A549 (cell line): ENCODE measurements at regions not wholly inside any gene's neighbourhood (a gene's known extent, or its start where the extent isn't known, plus 50 kb on each side); places are given as distances from the start of the nearest gene placed in this dataset.
"Not testable (repeated sequence)": the region's sequence is repeated elsewhere in the genome, so short reads cannot be mapped to it uniquely, and the experiment has no call there.

Source experiments
- ATAC-seq, 2 experiments: fragments of 200-7000 bp in 1 of 2; fragments of >200 bp in 1 of 2; cut with Nextera tagmentation in 1 of 2; cut with Tn5 transposase in 1 of 2; 3 replicates each; pipeline versions ENCODE4 v1.8.0 to v1.9.1; 2018 to 2020; ENCODE audit warnings: mild to moderate bottlenecking in 1 of 2, moderate library complexity in 1 of 2
- CTCF ChIA-PET: fragments of 300-600 bp; sonication (Branson Sonifier 250); formaldehyde crosslinking; extraction: SDS; loops from one replicate; lab custom pipeline; 2021; ENCODE audit warnings: antibody characterized with exemption, inconsistent platforms; lab: Yijun Ruan, JAX
- POLR2A ChIA-PET: fragments of 350-600 bp; formaldehyde crosslinking; extraction: SDS; loops from one replicate; lab custom pipeline; 2021; ENCODE audit warnings: antibody characterized with exemption, inconsistent platforms; lab: Yijun Ruan, JAX
- DNase-seq, 2 experiments: peaks; one replicate each; pipeline versions ENCODE4 v3.0.0 to v3.0.0-alpha.2; 2011 to 2016; ENCODE audit warnings: low read depth in 1 of 2, low spot score in 1 of 2
- FAIRE-seq: peaks from 2 replicates; lab custom pipeline; 2011; peaks lifted over from hg19 to GRCh38; lab: Jason Lieb, UNC
- H3K27ac ChIP-seq, 2 experiments: fragments of >200 bp; sonication (Bioruptor Twin); formaldehyde crosslinking; 3 replicates each; pipeline ENCODE4 v1.5.1; 2016 to 2017
- H3K4me1 ChIP-seq: fragments of >200 bp; sonication (Bioruptor Twin); formaldehyde crosslinking; 3 replicates; pipeline ENCODE4 v1.6.1; 2016
- H3K4me2 ChIP-seq: fragments of >200 bp; sonication (Bioruptor Twin); formaldehyde crosslinking; 3 replicates; pipeline ENCODE4 v1.6.1; 2016
- H3K4me3 ChIP-seq: fragments of >200 bp; sonication (Bioruptor Twin); formaldehyde crosslinking; 3 replicates; pipeline ENCODE4 v1.5.1; 2016
- H3K9me3 ChIP-seq: fragments of >200 bp; sonication (Bioruptor Twin); formaldehyde crosslinking; 3 replicates; pipeline ENCODE4 v1.6.1; 2016
- ATOH8 ChIP-seq: fragments of 250-450 bp; sonication (Bioruptor Pico); IDR thresholded peaks from 2 replicates; pipeline ENCODE4 v1.5.0; 2020; ENCODE audit warnings: low read depth, mild to moderate bottlenecking, moderate library complexity
- CHD4 ChIP-seq: fragments of 200-600 bp; sonication (generic); IDR thresholded peaks from 2 replicates; pipeline ENCODE4 v1.6.1; 2016; ENCODE audit warnings: antibody characterized with exemption, mild to moderate bottlenecking, borderline replicate concordance
- EHF ChIP-seq: fragments of 250-450 bp; sonication (Bioruptor Pico); IDR thresholded peaks from 2 replicates; pipeline ENCODE4 v1.5.0; 2020; ENCODE audit warnings: mild to moderate bottlenecking
- EHMT2 ChIP-seq: fragments of 200-600 bp; sonication (generic); IDR thresholded peaks from 2 replicates; pipeline ENCODE4 v1.6.1; 2016; ENCODE audit warnings: antibody characterized with exemption, low read depth, mild to moderate bottlenecking, moderate library complexity
- EP300 ChIP-seq, 2 experiments: fragments of >200 bp; sonication (Bioruptor Twin); formaldehyde crosslinking; IDR thresholded peaks; 2 replicates in 1 of 2; 3 replicates in 1 of 2; pipeline ENCODE4 v1.6.1; 2016 to 2017
- FOSL2 ChIP-seq, 2 experiments: fragments of 450-650 bp in 1 of 2; fragments of >200 bp in 1 of 2; sonication (Bioruptor Twin) in 1 of 2; formaldehyde crosslinking; IDR thresholded peaks; 2 replicates each; pipeline versions ENCODE4 v1.5.0 to v1.6.1; 2016 to 2020; ENCODE audit warnings: mild to moderate bottlenecking in 1 of 2, moderate library complexity in 1 of 2
- FOXS1 ChIP-seq: fragments of 250-450 bp; sonication (Bioruptor Pico); IDR thresholded peaks from 2 replicates; pipeline ENCODE4 v1.5.0; 2020; ENCODE audit warnings: mild to moderate bottlenecking, moderate library complexity
- GATA3 ChIP-seq: IDR thresholded peaks from 2 replicates; pipeline ENCODE4 v1.6.1; 2012; ENCODE audit warnings: borderline replicate concordance
- HDAC2 ChIP-seq: fragments of 200-600 bp; sonication (generic); IDR thresholded peaks from 2 replicates; pipeline ENCODE4 v1.6.1; 2016
- HEYL ChIP-seq: fragments of 250-450 bp; sonication (Bioruptor Pico); IDR thresholded peaks from 2 replicates; pipeline ENCODE4 v1.8.0; 2021; ENCODE audit warnings: mild to moderate bottlenecking, moderate library complexity
- HOXA7 ChIP-seq: fragments of 250-450 bp; sonication (Bioruptor Pico); IDR thresholded peaks from 2 replicates; pipeline ENCODE4 v1.5.0; 2020; ENCODE audit warnings: mild to moderate bottlenecking, moderate library complexity
- HOXB13 ChIP-seq: fragments of 250-450 bp; sonication (Bioruptor Pico); IDR thresholded peaks from 2 replicates; pipeline ENCODE4 v1.5.0; 2020; ENCODE audit warnings: low read depth, mild to moderate bottlenecking, moderate library complexity
- HOXB5 ChIP-seq: fragments of 250-450 bp; sonication (Bioruptor Pico); IDR thresholded peaks from 2 replicates; pipeline ENCODE4 v1.5.0; 2020; ENCODE audit warnings: mild to moderate bottlenecking, moderate library complexity
- JUN ChIP-seq, 2 experiments: fragments of >200 bp; sonication (Bioruptor Twin); formaldehyde crosslinking; IDR thresholded peaks; 2 replicates in 1 of 2; 3 replicates in 1 of 2; pipeline ENCODE4 v1.6.1; 2016 to 2017
- KDM1A ChIP-seq: fragments of 200-600 bp; sonication (generic); IDR thresholded peaks from 2 replicates; pipeline ENCODE4 v1.6.1; 2016; ENCODE audit warnings: low read depth, mild to moderate bottlenecking
- MAZ ChIP-seq: fragments of 150-350 bp; IDR thresholded peaks from 2 replicates; pipeline ENCODE4 v1.6.1; 2014; ENCODE audit warnings: antibody characterized with exemption, low read depth, low read length, borderline replicate concordance
- MYC ChIP-seq: IDR thresholded peaks from 2 replicates; pipeline ENCODE4 v1.6.1; 2012; ENCODE audit warnings: mild to moderate bottlenecking, inconsistent platforms, low read length, improper control_type of control experiment, borderline replicate concordance
- NFE2L2 ChIP-seq: fragments of 150-350 bp; conservative IDR thresholded peaks from 2 replicates; pipeline ENCODE4 v1.6.1; 2014; ENCODE audit warnings: low read length
- POLR2A ChIP-seq: IDR thresholded peaks from 2 replicates; pipeline ENCODE4 v1.6.1; 2012; ENCODE audit warnings: mild to moderate bottlenecking, low read length
- RCOR1 ChIP-seq: fragments of 150-350 bp; IDR thresholded peaks from 2 replicates; pipeline ENCODE4 v1.6.1; 2014; ENCODE audit warnings: antibody characterized with exemption, low read length, low read depth
- SMC3 ChIP-seq: fragments of >200 bp; sonication (Bioruptor Twin); formaldehyde crosslinking; IDR thresholded peaks from 3 replicates; pipeline ENCODE4 v1.6.1; 2018; ENCODE audit warnings: inconsistent platforms
- TFCP2L1 ChIP-seq: fragments of 250-450 bp; sonication (Bioruptor Pico); IDR thresholded peaks from 2 replicates; pipeline ENCODE4 v1.5.0; 2021; ENCODE audit warnings: mild to moderate bottlenecking
- TP53 ChIP-seq: fragments of 250-450 bp; sonication (Bioruptor Pico); IDR thresholded peaks from 2 replicates; pipeline ENCODE4 v1.5.0; 2021; ENCODE audit warnings: mild to moderate bottlenecking, moderate library complexity
- USF2 ChIP-seq: fragments of 450-650 bp; IDR thresholded peaks from 2 replicates; pipeline ENCODE4 v1.6.1; 2014; ENCODE audit warnings: antibody characterized with exemption
- ZNF302 ChIP-seq: fragments of 250-450 bp; sonication (Bioruptor Pico); IDR thresholded peaks from 2 replicates; pipeline ENCODE4 v1.9.0; 2021; ENCODE audit warnings: inconsistent platforms, mild to moderate bottlenecking, moderate library complexity
- WGBS: methylation state at CpG from one replicate; pipeline ENCODE4 v1.1.6; 2017; ENCODE audit errors: missing lambda C conversion rate; 5-methylcytosine and 5-hydroxymethylcytosine counted together
- TF ChIP-seq, protein P1 (sequence below): IDR thresholded peaks from 2 replicates; pipeline ENCODE4 v1.6.1; 2012
- TF ChIP-seq, protein P2 (sequence below): IDR thresholded peaks from 2 replicates; pipeline ENCODE4 v1.6.1; 2012; ENCODE audit warnings: low read depth, borderline replicate concordance

DNA sequence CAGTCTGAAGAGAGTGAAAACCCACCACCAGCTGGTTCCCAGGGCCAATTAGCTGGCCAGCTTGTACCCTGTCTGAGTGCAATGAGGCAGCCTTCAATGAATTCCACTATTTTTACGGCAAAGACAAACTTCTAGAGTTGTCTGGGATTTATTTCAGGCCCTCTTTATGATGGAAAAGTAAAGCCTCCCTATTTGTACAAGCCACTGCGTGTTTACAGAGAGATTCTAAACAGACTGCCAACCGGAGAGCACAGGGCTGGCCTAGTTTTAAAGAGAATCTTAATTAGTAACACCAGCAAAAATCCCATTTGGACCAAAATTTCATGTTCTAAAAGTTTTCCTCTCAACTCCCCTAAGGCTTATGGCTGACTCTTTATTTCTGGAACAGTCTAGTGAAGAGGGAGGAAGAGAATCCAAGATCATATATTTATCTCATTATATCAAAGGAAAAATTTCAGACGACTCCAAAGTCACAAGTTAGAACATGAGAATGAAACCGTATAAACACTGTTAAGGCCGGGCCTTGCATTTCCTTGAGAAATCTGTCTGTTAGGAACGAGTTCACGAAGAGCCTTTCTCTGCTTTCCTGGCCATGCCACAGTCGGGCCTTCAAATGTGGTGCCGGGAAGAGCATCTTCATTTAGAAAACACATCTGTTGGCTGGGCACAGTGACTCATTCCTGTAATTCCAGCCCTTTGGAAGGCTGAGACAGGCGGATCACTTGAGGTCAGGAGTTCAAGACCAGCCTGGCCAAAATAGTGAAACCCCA lies 724.6 kb upstream of the NRP1 start:
- ChIA-PET CTCF (interaction anchor here (0.8 kb wide), 2 partner anchors 9 to 41 kb away, joined by 3 read pairs; no protein-coding TSS in a partner anchor), POLR2A (no interaction called here)
- Histone ChIP-seq H3K9me3 (peaks cover 18% of the 10 kb centered on the region), H3K4me3 (no peak overlapping the region), H3K4me1 (no peaks in the 10 kb centered on the region), H3K27ac (no peak overlapping the region), H3K4me2 (no peak overlapping the region)
- ATAC-seq = no peak
- TF ChIP-seq FOXS1 = no peak
- TF ChIP-seq HOXB5 (CRISPR knock-in tag) = no peak
- no peak for TF ChIP-seq TP53
- TF ChIP-seq MAZ = no peak
- TF ChIP-seq ATOH8 (CRISPR knock-in tag) = no peak
- no peak for TF ChIP-seq CHD4
- TF ChIP-seq JUN (IDR thresholded peaks at IDR 0.05) = no peak
- no peak for TF ChIP-seq HOXB13
- no peak for TF ChIP-seq POLR2A
- no peak for FAIRE-seq
- WGBS = 74% methylated on average over 11 of the region's 11 CpGs
- no peak for DNase-seq

DNA sequence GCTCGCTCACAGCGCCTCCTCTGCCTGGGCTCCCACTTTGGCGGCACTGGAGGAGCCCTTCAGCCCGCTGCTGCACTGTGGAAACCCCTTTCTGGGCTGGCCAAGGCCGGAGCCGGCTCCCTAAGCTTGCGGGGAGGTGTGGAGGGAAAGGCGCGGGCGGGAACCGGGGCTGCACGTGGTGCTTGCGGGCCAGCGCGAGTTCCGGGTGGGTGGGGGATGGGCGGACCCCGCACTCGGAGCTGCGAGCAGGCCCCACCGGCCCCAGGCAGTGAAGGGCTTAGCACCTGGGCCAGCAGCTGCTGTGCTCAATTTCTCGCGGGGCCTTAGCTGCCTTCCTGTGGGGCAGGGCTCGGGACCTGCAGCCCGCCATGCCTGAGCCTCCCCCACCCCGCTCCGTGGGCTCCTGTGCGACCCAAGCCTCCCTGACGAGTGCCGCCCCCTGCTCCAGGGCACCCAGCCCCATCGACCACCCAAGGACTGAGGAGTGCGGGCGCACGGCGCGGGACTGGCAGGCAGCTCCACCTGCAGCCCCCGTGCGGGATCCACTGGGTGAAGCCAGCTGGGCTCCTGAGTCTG lies 721.0 kb upstream of the NRP1 start:
- H3K4me2 ChIP-seq, POLR2A ChIA-PET, DNase-seq, H3K4me3 ChIP-seq, FAIRE-seq, H3K4me1 ChIP-seq, ATAC-seq, H3K27ac ChIP-seq, CTCF ChIA-PET: not testable (repeated sequence)
- WGBS = 88% methylated on average over 15 of the region's 38 CpGs
- H3K9me3 ChIP-seq = peaks cover 11% of the 10 kb centered on the region; the same call in 2 of the 3 replicates

- H3K9me3 ChIP-seq = peaks cover 11% of the 10 kb centered on the region; the same call in 2 of the 3 replicates
- no peak for TF ChIP-seq KDM1A
- no peak for TF ChIP-seq TP53
- no peak for TF ChIP-seq MYC
- TF ChIP-seq SMC3 = no peak
- no peak for TF ChIP-seq HOXA7 (CRISPR knock-in tag)
- TF ChIP-seq GATA3 = peak; percentile 65; the same call in 1 of the 2 replicates
- TF ChIP-seq FOSL2 (IDR thresholded peaks at IDR 0.05) = no peak
- peak; percentile 53 for TF ChIP-seq FOSL2 (CRISPR knock-in tag; IDR thresholded peaks at IDR 0.05)
- peak; percentile 77 to 80; a peak in 4 of 5 replicates for TF ChIP-seq EP300 (IDR thresholded peaks at IDR 0.05)
- no peak for TF ChIP-seq EHMT2
- peak; percentile 29 to 52; a peak in 1 of 5 replicates for TF ChIP-seq JUN (IDR thresholded peaks at IDR 0.05)
- TF ChIP-seq, protein P1, sequence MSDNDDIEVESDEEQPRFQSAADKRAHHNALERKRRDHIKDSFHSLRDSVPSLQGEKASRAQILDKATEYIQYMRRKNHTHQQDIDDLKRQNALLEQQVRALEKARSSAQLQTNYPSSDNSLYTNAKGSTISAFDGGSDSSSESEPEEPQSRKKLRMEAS = no peak
- WGBS = 7% methylated on average over 9 of the region's 9 CpGs
- H3K27ac ChIP-seq = peak overlapping the region; percentile 60 to 63
- FAIRE-seq = peak; percentile 68
- ChIA-PET POLR2A (no interaction called here), CTCF (no interaction called here)
- DNase-seq = peak; percentile 55 to 90
- peaks cover 18% of the 10 kb centered on the region for H3K4me1 ChIP-seq
- ATAC-seq = peak; percentile 96 to 97
- no peak overlapping the region for H3K4me3 ChIP-seq
- peak overlapping the region; percentile 58 for H3K4me2 ChIP-seq
These were observed 715.4 kb upstream of the NRP1 start for GRCh38 chr10:34049887-34050286.

- CTCF ChIA-PET = no interaction called here
- Histone ChIP-seq H3K27ac (peak overlapping the region; percentile 60 to 63), H3K4me1 (peaks cover 18% of the 10 kb centered on the region), H3K9me3 (peaks cover 11% of the 10 kb centered on the region; the same call in 2 of the 3 replicates), H3K4me3 (no peak overlapping the region), H3K4me2 (peak overlapping the region; percentile 58)
- POLR2A ChIA-PET = no interaction called here
- TF ChIP-seq SMC3 (no peak), HEYL (CRISPR knock-in tag) (no peak), HDAC2 (no peak), USF2 (no peak), EP300 (IDR thresholded peaks at IDR 0.05) (no peak), MAZ (no peak), RCOR1 (no peak), KDM1A (no peak), EHF (CRISPR knock-in tag) (no peak), HOXA7 (CRISPR knock-in tag) (no peak), ZNF302 (CRISPR knock-in tag) (no peak), EHMT2 (no peak), NFE2L2 (no peak), FOSL2 (IDR thresholded peaks at IDR 0.05) (no peak), FOSL2 (CRISPR knock-in tag; IDR thresholded peaks at IDR 0.05) (no peak), TP53 (no peak), TFCP2L1 (CRISPR knock-in tag) (no peak)
- TF ChIP-seq, protein P2, sequence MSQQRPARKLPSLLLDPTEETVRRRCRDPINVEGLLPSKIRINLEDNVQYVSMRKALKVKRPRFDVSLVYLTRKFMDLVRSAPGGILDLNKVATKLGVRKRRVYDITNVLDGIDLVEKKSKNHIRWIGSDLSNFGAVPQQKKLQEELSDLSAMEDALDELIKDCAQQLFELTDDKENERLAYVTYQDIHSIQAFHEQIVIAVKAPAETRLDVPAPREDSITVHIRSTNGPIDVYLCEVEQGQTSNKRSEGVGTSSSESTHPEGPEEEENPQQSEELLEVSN = no peak
- DNase-seq = no peak
- FAIRE-seq = no peak
- ATAC-seq = peak; percentile 41 to 72; a peak in 3 of 6 replicates
- 45% methylated on average over 3 of the region's 3 CpGs for WGBS
These were observed 715.0 kb upstream of the NRP1 start for GRCh38 chr10:34049469-34049868.
